Activated B cell treated with CpG ODN at 0.5 μM for 24 hours (primary cell): ENCODE measurements at regions not wholly inside any gene's neighbourhood (a gene's known extent, or its start where the extent isn't known, plus 50 kb on each side); places are given as distances from the start of the nearest gene placed in this dataset.

Source experiments
- ATAC-seq: fragments of 200-7000 bp; cut with Tn5 transposase; one replicate; pipeline ENCODE4 v1.10.0; 2021; ENCODE audit warnings: low read depth, mild to moderate bottlenecking, moderate library complexity
- CTCF ChIA-PET: fragments of 350-600 bp; sonication (Branson Sonifier 250); formaldehyde crosslinking; loops from one replicate; lab custom pipeline; 2021; ENCODE audit warnings: antibody characterized with exemption; lab: Charles Lee
- POLR2A ChIA-PET: fragments of 350-600 bp; sonication (Branson Sonifier 250); formaldehyde crosslinking; loops from one replicate; lab custom pipeline; 2021; ENCODE audit warnings: antibody characterized with exemption; lab: Charles Lee
- DNase-seq: peaks from one replicate; pipeline ENCODE4 v3.0.0; 2022
- H3K27ac Mint-ChIP-seq: one replicate; pipeline ENCODE4 v1.8.0; 2020; ENCODE audit warnings: mixed read lengths
- H3K27me3 Mint-ChIP-seq: one replicate; pipeline ENCODE4 v1.8.0; 2021; ENCODE audit warnings: mixed read lengths
- H3K36me3 Mint-ChIP-seq: one replicate; pipeline ENCODE4 v1.8.0; 2021; ENCODE audit warnings: low read depth, mixed read lengths
- H3K4me1 Mint-ChIP-seq: one replicate; pipeline ENCODE4 v1.8.0; 2021; ENCODE audit warnings: mixed read lengths
- H3K4me3 Mint-ChIP-seq: one replicate; pipeline ENCODE4 v1.8.0; 2020; ENCODE audit warnings: mild to moderate bottlenecking, mixed read lengths
- H3K9me3 Mint-ChIP-seq: one replicate; pipeline ENCODE4 v1.8.0; 2020; ENCODE audit warnings: mixed read lengths
- CTCF ChIP-seq: fragments of 200-600 bp; IDR thresholded peaks from one replicate; pipeline ENCODE4 v1.8.0; 2022; ENCODE audit warnings: antibody characterized with exemption, mild to moderate bottlenecking
- intact Hi-C: fragments of 100-400 bp; cut with micrococcal nuclease; formaldehyde crosslinking; loops from one replicate; pipeline ENCODE4 v1.15.1; 2024

DNA sequence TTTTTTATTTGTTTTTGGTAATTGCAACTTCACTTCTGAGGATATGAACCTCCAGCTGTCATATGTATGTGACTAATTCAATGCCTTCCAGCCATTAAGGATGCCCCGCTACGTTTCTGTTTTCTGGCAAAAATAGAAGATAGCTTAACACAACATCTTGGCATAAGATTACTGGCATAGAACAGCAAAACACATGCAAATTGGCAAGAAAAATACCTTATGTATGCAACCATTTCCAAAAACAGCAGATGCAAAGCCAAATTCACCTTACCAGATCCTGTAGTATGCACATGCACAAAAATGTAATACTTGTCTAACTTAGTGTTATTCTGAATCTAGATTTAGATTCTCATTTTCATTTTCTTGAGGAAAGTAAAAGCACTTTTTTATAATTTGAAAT lies 461.1 kb upstream of the CYLC2 start:
- ChIA-PET CTCF (no interaction called here), POLR2A (no interaction called here)
- Mint-ChIP-seq H3K4me1 (no peaks in the 10 kb centered on the region), H3K9me3 (peaks cover 2% of the 10 kb centered on the region), H3K36me3 (no peaks in the 10 kb centered on the region), H3K4me3 (no peak overlapping the region), H3K27me3 (no peaks in the 10 kb centered on the region), H3K27ac (no peak overlapping the region)
- intact Hi-C loops = no loop called here
- ATAC-seq (no peak), DNase-seq (no peak)
- TF ChIP-seq CTCF = no peak

GRCh38 chr9:102521097-102521755 lies 473.9 kb upstream of the CYLC2 start:
- Mint-ChIP-seq H3K27ac (no peak overlapping the region), H3K4me3 (no peak overlapping the region)

DNA sequence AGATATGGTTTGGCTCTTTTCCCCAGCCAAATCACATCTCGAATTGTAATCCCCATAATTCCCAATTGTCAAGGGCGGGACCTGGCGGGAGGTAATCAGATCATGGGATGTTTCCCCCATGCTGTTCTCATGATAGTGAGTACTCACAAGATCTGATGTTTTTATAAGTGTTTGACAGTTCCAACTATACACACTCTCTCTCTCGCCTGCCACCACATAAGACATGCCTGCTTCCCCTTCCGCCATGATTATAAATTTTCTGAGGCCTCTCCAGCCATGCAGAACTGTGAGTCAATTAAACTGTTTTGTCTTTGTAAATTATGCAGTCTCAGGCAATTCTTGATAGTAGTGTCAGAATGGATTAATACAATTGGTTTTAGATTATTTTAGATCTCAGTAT lies 475.7 kb upstream of the CYLC2 start:
- intact Hi-C loops = no loop called here
- H3K4me3 Mint-ChIP-seq = no peak overlapping the region
- no peak for DNase-seq
- ATAC-seq = no peak
- no peaks in the 10 kb centered on the region for H3K36me3 Mint-ChIP-seq
- CTCF ChIA-PET = no interaction called here
- POLR2A ChIA-PET = no interaction called here
- H3K4me1 Mint-ChIP-seq = no peaks in the 10 kb centered on the region
- TF ChIP-seq CTCF = no peak
- peaks cover 4% of the 10 kb centered on the region for H3K9me3 Mint-ChIP-seq
- no peak overlapping the region for H3K27ac Mint-ChIP-seq
- H3K27me3 Mint-ChIP-seq = no peaks in the 10 kb centered on the region

More at GRCh38 chr9:102521097-102521755, 473.9 kb upstream of the CYLC2 start:
- intact Hi-C loops = no loop called here
- H3K4me1 Mint-ChIP-seq = no peaks in the 10 kb centered on the region
- CTCF ChIA-PET = no interaction called here
- TF ChIP-seq CTCF = no peak
- POLR2A ChIA-PET = no interaction called here
- ATAC-seq = no peak
- no peaks in the 10 kb centered on the region for H3K27me3 Mint-ChIP-seq
- no peaks in the 10 kb centered on the region for H3K36me3 Mint-ChIP-seq
- H3K9me3 Mint-ChIP-seq = peaks cover 2% of the 10 kb centered on the region
- DNase-seq = no peak

DNA sequence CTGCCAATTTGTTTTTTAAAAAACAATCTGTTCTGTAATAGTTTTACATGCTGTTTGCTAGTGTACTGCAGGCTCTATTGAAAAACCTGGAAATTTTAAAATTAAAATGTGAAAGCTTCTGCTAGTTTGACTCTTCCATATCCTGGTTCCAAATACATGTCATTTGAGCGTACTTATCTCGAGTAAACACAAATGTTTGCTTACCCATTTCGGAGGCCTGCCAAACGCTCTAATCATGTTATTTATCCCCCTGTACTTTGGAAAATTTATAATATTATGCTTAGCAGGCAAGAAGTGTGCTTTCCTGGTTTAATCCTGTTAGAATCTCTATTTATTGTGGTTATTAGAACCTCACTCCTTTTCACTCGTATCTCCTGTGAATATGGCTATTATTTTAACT lies 476.8 kb upstream of the CYLC2 start:
- no peak for DNase-seq
- CTCF ChIA-PET = no interaction called here
- H3K9me3 Mint-ChIP-seq = peaks cover 8% of the 10 kb centered on the region
- no peak overlapping the region for H3K27ac Mint-ChIP-seq
- H3K27me3 Mint-ChIP-seq = no peaks in the 10 kb centered on the region
- no peaks in the 10 kb centered on the region for H3K4me1 Mint-ChIP-seq
- H3K36me3 Mint-ChIP-seq = no peaks in the 10 kb centered on the region
- intact Hi-C loops = no loop called here
- POLR2A ChIA-PET = no interaction called here
- no peak overlapping the region for H3K4me3 Mint-ChIP-seq
- TF ChIP-seq CTCF = no peak
- ATAC-seq = no peak

GRCh38 chr9:102514541-102514940 lies 480.6 kb upstream of the CYLC2 start:
- Mint-ChIP-seq H3K27ac (no peak overlapping the region), H3K9me3 (peaks cover 11% of the 10 kb centered on the region), H3K36me3 (no peaks in the 10 kb centered on the region), H3K27me3 (no peaks in the 10 kb centered on the region), H3K4me1 (no peaks in the 10 kb centered on the region), H3K4me3 (no peak overlapping the region)
- intact Hi-C loops = no loop called here
- POLR2A ChIA-PET = no interaction called here
- CTCF ChIA-PET = no interaction called here
- no peak for DNase-seq
- no peak for TF ChIP-seq CTCF
- ATAC-seq = no peak
